HG03103 (cell line): ENCODE measurements at regions not wholly inside any gene's neighbourhood (a gene's known extent, or its start where the extent isn't known, plus 50 kb on each side); places are given as distances from the start of the nearest gene placed in this dataset.

ENCODE experiments used
- ATAC-seq: cut with Tn5 transposase; IDR thresholded peaks from one replicate; pipeline ENCODE4 v1.9.1; 2021; ENCODE audit warnings: low read depth; ENCODE audit not compliant: unreplicated experiment

GRCh38 chr18:78296166-78296565 is 683.5 kb upstream of the SALL3 start:
- ATAC-seq: no peak

GRCh38 chr18:78297048-78297447 is 682.6 kb upstream of the SALL3 start:
- ATAC-seq: no peak

DNA sequence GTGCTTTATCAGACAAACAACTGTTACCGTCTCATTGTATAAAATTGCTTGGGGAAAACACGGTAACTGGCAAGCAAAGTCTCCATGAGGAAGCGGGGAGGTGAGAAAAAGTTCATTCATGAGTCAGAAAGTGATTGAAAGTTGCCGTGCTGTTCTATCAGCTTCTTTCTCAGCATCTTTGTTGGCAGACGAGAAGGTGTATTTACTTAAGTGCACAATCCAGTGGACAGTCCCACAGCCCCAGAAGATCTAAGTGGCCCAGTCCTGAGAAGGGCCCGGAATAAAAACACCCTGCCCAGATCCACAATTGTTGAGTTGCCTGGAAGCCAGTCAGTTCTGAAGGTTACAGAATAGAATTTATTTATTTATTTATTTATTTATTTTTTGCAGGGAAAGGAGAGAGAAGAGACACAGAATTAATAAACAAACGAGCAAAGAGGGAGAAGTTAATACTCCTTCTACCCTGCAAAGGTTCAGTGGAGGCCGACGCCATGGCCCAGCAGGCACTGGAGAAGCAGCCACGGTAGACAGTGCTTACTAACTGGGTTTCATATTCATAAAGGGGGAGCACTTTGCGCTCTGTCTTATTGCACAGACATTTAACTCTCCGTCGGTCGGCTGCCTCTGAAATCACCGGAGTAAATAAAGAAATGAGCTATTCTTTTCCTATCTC is 676.0 kb upstream of the SALL3 start:
- ATAC-seq: no peak

- ATAC-seq: no peak
These were observed 675.1 kb upstream of the SALL3 start for GRCh38 chr18:78304192-78305164.

- no peak for ATAC-seq
These were observed 673.8 kb upstream of the SALL3 start for GRCh38 chr18:78305789-78306188.

GRCh38 chr18:78309307-78309706 is 670.3 kb upstream of the SALL3 start:
- no peak for ATAC-seq

DNA sequence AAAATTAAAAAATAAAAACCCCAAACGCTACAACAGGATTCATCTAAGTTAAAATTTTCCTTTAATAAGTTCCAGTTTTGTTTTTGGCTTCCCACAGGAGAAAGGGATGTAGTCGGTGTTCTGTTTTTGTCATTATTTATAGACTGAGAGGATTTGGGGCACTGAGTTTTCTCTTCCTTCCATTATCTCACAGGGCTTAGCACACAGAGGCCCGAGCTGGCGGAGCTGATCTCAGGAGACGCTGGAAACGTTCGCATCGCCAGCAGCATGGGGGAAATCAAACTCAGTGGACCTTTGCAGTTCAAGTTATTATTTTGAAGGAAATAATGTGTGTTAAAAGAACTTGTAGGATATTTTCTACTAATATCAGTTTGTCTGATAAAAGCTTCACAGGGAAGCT is 669.7 kb upstream of the SALL3 start:
- no peak for ATAC-seq

GRCh38 chr18:78319264-78319663 is 660.4 kb upstream of the SALL3 start:
- no peak for ATAC-seq

DNA sequence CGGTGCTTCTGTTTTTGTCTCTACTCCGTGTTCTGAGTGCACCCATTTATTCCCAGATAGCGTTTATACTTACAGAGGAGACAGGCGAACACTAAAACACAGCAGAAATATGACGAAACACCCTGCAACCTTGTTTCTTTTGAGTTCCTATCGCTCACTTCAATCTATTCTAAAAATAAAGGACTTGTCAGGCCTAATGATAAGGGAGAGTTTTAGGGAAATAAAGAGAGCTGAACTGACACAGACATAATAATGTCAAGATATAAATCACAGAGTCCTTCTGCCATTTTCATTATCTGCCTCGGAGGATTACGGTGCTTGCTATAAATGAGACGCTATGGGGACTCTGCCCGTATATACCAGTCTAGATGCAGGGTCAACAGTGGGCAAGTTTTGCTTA is 659.7 kb upstream of the SALL3 start:
- no peak for ATAC-seq

DNA sequence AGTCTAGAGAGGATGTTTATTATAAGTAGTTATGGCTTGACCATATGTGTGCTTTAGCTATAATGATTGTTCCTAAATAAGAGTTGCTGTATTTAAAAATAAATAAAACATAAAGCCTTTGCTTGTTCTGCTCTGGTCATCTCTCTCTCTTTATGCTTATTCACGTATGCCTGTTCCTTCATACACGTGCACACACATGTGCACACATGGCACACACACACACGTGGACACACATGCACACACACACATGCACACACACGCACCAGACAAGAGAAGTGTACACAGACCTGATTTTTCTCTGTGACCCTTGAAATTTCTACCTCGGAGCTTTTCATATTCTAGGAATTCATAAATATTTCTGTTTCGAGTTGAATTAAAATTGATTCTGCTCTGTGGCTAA is 658.2 kb upstream of the SALL3 start:
- ATAC-seq: no peak

GRCh38 chr18:78323453-78324197 is 656.0 kb upstream of the SALL3 start:
- ATAC-seq: no peak

DNA sequence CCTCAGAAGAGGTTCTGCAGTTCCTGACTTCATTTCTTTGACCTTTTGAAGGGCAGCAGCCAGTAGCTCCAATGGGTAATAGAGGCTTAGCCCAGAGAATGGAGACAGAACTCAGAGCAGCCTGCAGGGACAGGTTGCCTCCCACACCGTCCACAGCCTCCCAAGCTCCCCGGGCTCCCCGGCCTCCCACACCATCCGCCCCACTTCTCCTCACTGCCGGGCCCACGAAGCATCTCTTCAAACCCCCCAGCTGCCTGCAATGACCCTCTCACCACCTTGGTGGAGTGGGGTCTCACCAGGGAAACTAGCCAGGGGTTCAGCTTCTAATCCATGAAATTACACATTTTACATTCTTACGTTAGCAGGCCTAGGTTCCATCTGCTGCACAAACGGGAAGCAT is 652.0 kb upstream of the SALL3 start:
- ATAC-seq: no peak

DNA sequence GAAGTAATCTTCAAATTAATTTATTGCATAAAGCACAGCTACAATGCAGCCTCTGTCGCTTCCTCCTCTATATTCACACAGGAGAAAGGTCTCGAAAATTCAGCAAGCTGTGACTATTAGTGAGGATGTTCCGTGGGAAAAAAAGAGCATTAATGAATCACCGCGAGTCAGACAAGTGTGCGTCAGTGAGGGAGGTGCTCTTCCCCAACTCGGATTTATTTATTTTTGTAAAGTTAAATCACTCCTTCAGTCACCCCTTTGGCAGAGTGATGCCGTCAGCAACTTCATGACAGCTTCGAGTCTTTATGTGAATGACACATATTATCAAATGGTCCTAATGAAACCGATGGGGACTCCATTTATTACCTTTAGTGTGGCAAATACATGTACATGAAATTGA is 648.9 kb upstream of the SALL3 start:
- ATAC-seq: no peak

DNA sequence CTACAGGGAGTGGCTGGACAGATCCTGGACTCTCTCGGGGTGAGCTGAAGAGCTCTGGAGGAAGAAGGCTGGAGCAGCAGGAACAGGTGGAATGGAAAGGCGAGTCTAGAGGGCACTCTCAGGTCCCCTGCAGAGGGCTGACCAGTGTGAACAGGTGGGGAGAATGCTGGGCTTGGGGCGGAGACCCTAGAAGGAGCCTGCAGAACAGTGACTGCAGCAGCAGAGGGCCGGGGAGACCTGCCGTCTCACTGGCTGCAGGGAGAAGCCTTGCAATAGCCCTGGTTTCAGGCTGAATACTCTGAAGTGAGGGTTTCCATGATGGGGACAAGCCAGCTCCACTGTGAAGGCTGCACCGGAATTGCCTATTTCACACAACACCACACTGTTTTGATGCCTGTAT is 626.7 kb upstream of the SALL3 start:
- no peak for ATAC-seq

- ATAC-seq: no peak
These were observed 617.4 kb upstream of the SALL3 start for GRCh38 chr18:78362198-78362597.

- ATAC-seq: no peak
These were observed 615.8 kb upstream of the SALL3 start for GRCh38 chr18:78363556-78364387.

GRCh38 chr18:78364388-78364960 is 615.1 kb upstream of the SALL3 start:
- ATAC-seq: no peak

DNA sequence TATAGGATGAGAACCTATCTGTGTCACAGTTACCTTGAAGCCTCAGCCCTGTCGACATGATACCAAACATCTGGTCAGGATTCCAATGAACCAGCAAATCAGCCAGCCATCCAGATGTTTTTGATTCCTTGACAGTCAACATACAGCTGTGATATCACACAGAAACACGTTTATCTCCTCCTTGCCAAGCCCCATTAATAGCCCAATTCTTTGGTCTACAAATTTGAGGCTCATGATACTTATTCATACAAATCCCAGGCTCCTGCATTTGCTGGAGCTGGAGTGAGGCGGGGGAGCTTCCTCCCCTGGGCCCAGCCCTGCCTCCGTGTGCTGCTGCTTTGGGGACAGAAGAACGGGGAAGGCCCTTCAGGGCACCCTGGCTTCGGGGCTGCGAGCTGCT is 611.6 kb upstream of the SALL3 start:
- ATAC-seq: no peak

DNA sequence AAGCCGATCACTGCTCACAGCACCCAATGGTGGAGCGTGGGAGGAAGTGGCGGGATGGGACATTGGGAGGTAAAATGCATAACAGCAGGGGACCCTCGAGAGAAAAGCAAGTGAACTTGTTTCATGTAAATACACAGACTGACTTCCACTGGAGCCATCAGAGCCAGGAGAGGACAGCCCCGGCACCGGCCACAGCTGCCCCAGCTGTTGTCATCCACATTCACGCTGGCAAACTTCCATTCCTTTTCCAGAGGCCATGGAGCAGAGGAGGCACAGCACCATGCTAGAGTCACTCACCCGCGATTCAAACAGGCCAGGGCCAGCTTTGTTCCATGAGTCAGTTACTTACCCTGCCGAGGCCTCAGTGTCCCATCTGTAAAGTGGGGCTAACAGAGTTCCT is 610.9 kb upstream of the SALL3 start:
- no peak for ATAC-seq

DNA sequence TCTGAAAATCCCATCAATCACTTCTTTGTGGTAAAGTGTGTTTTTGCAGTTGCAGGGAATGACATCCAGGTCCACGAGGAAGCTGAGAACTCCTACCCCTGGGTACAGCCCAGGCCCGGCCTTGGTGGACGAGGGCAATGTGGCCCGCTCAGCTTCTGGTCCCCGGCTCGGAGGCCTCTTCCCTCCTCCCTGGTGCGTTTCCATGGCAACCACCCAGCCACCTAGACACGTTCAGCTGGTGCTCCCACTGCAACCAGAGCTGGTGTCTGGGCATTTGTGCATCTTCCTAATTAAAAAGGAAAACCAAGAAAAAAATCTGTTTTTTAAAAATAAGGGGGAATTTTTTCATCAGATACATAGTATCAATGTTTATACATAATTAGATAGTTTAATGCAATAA is 603.6 kb upstream of the SALL3 start:
- no peak for ATAC-seq
